ENCODE measurements at regions not wholly inside any gene's neighbourhood (a gene's known extent, or its start where the extent isn't known, plus 50 kb on each side); places are given as distances from the start of the nearest gene placed in this dataset.

GRCh38 chr6:23754197-23754596 lies 371.8 kb upstream of the NRSN1 start:
- TF ChIP-seq CTCF (IDR thresholded peaks at IDR 0.05) (no peak), POLR2A (IDR thresholded peaks at IDR 0.05) (no peak)

Data from right lobe of liver (tissue), 4 donors.